Esophagus mucosa (tissue), 1 donor: ENCODE measurements at regions not wholly inside any gene's neighbourhood (a gene's known extent, or its start where the extent isn't known, plus 50 kb on each side); places are given as distances from the start of the nearest gene placed in this dataset.

Experiments used
- ATAC-seq: fragments of 200-7000 bp; cut with Tn5 transposase; one replicate; pipeline ENCODE4 v1.9.1; 2020
- donor health status: DM: yes; HTN: yes; CAD: no.

DNA sequence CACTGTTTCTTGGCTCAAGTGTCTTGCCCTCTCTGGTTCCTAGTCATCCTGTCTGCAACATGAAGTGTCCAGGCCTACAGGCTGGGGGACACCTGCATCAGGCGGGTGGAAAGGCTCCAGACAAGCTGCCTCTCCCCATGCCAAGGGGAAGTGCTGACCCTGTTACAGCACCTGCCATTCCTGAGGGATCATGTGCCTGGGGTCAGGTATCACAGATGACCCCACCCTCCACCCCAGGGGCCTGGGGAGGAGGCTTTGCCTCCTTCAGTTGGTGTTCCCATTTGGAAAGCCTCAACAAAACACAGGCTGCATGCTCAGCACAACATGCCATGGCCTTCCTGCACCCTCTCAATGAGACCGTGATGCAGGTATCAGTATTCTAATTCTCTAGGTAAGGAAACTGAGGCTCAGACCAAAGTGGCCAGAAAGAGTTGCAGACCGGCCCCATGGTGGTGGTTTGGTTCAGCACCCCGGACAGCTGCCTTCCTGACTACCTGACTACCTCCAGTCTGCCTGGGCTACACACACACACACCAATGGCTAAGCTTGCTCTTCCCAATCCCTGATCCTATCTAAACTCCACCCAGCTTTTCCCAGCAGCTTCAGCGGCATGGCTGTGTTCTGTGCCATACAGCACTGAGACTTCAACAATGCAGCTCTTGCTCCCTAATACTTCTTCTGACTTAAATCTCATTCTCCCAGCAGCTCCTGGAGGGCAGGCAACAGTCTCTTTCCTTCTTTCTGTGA lies 69.7 kb upstream of the LINGO1 start:
- ATAC-seq: no peak

DNA sequence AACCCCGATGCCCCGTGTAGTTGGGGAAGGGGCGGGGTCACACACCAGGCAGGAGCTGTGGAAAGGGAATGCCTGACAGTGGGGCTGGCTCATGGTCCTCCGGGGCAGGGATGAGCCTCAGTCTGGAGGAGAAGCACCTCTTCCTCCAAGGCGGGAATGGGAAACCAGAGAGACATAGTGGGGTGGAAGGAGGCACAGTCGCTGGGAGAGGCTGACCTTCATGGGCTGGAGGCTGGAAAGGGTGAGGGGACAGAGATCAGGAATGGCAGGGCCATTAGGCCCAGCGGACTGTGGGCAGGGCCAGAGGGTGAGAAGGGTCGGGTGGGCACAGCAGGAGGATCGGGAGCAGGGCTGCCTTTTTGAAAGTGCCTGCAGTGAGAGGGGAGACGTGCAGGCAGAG lies 65.8 kb upstream of the LINGO1 start:
- no peak for ATAC-seq

DNA sequence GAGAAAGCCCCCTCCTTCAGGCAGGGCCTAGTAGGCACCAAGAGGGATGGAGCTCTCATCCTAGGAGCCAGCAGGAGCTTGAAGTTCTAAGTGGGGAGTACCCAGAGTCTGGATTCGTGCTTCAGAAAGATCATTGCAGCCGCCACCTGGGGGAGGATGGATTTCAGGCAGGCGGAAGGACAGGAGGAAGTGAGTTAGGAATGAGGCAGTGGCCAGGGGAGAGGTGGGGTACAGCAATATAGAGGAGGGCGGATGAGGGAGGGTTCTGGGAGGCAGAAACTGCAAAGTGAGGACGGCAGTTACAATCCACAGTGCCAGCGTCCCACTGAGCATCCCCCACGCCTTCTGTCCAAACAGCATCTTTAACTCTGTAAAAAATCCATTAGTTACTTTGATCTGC lies 65.2 kb upstream of the LINGO1 start:
- ATAC-seq: no peak

DNA sequence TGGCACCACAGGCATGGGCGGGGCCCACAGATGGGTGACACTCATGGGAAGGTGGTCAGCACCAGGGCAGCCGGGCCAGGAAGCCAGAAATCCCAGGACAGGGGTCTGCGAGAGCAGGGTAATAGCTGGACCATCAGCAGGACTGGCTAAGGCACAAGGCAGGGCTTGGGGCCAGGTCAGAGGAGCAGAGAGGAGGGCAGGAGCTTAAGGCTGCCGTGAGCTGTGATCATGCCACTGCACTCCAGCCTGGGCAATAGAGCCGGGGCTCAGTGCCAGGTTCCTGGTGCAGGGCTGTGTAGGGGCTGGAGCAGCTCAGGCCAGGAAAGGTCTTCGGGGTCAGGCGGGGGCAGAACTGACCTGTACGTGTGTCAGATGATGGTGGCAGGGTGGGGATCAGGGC lies 64.2 kb upstream of the LINGO1 start:
- ATAC-seq: no peak

DNA sequence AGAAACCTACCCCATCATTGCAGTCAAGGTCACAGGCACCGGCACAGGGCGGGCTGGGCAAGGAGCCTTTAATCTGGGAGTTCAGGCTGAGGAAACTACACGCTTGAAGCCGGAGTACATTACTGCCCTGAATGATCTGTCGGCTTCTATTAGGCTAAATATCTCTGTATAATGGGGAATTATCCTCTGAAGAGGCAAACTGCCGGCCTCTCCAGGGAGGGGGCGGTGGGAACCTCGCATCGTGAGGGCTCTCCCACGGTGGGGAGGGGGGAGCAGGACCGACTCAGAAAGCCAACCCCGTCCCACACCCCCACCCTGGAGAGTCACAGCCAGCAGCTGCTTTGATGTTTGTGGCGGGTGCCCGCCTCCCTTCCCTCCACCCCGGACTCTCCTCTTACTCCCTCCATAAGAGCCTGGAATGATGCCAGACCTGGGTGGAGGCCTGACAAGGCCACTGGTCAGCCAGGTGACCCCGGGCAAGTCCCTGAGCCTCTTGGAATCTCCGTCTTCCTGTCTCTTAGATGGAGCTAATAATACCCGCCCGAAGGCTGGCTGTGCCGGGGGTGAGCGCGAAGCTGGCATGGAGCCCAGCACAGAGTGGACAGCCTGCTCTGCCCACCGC lies 63.4 kb upstream of the LINGO1 start:
- ATAC-seq: no peak

DNA sequence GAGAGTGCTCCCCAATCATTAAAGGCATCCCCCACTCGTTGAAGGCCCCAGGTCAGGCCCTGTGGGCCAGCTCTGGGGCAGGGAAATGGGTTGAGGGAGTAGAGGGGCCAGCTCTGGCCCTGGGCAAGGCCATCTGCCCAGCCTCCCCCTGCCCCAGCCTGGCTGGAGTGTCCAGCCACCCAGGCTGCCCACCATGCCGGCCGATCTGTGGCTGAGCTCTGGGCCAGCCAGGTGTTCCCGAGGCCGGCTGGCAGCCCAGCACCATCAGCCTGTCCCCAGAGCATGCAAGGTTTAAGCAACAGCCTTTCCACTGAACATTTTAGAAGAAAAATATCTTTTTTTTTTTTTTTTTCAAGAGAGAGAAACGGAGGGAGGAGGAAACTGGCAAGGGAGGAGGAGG lies 62.8 kb upstream of the LINGO1 start:
- ATAC-seq: no peak

DNA sequence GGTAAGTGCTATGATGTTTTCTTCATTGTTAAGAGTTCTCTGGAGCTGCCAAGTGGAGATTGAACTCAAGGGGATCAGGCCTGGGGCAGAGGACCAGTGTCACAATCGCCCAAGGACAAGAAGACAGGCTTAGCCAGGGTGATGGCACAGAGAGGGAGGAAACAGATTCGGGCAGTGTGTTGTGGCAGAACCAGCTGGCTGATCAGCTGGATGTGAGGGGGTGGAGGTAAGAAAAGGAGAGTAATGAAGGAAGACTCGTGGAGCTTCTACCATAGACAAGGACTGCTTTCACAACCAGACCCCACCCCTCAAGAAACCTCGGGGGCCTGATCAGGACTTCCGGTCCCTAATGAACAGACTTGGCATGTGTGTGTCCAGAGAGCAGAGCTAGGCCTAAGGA lies 60.9 kb upstream of the LINGO1 start:
- ATAC-seq: no peak

DNA sequence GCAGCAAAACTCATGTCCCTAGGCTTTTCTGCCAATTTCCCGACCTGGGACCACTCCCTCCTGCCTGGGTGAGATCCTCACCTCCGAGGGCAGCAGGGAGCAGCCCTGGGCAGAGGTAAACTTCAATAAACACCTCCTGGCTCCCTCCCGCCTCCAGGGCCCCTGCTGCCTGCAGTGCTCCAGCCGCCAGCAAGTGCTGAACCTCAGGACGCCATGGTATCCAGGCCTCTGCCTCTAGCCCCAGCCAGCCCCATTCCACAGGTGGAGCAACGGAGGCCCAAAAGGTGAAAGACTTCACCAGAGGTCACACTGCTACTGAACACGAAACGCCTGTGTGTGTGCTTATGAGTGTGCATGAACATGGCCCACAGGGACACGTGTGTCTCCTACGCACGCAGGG lies 59.9 kb upstream of the LINGO1 start:
- no peak for ATAC-seq

DNA sequence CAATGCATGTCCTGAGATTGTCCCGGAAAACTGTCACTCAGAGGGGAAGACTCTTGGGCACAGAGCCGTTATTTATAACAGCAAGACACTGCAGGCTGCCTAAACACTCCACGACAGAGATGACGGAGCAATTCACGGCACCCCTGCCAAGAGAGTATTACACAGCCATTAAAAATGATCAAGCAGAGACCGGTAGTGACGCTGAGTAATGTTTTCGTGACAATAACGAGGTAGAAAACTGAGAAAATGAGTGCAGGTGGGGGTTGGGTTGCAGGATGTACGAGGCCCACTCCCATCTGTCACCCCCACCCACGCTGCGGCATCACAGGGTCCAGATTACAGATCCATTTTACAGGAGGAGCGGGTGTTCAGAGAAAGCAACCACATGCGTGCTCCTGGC lies 58.9 kb upstream of the LINGO1 start:
- ATAC-seq: no peak

DNA sequence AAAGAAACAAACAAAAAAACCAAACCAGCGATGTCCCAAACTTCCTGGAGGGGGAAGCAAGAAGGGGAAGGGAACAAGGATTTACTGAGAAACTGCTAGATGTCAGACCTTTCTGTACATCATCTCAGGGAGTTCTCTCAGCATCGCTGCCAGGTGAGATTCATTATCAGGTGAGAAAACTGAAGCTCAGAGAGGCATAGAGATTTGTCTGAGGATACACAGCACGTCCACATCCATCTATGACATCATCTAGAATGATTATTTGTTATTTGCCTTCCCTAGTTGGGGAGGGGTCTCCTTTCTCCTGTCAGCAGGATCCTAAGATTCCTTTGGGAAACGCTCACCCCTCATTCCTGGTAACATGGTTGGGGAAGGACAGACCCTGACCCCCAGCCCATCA lies 57.1 kb upstream of the LINGO1 start:
- no peak for ATAC-seq

DNA sequence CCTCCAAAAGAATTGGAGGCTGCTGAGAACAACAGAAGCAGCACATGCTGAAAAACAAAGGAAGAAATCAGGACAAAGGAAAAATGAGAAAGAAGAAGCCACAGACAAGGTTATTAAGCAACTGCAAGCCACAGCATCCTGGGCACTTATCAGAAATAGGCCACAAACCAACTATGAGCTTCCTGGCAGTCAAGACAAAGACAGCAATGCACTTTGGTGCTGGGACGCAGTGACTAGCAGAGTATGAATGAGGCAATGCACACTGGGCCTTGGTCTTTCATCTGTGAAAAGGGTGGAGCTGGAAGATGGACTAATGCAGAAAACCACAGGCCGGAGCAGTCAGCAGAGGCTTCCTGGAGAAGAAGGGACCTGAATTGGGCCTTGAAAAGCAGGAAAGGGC lies 56.0 kb upstream of the LINGO1 start:
- ATAC-seq: no peak

DNA sequence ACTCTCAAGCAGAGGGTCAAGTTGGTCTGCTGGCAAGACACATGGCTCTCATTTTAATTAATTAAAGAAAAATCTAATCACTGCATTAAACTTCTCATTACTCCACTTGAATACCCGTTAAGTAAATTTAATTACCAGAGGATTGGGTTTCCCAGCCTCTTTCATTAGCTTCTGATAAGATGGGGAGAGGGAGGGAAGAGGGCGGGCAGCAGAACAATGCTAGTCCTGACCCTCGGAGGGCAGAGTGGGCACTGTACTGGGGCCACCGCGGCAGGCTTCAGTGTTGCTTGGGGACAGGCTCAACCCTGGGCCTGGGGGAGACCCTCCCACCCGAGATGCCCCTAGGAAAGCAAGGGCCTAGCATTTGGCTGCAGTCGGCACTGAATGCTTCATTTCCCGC lies 55.6 kb upstream of the LINGO1 start:
- no peak for ATAC-seq

DNA sequence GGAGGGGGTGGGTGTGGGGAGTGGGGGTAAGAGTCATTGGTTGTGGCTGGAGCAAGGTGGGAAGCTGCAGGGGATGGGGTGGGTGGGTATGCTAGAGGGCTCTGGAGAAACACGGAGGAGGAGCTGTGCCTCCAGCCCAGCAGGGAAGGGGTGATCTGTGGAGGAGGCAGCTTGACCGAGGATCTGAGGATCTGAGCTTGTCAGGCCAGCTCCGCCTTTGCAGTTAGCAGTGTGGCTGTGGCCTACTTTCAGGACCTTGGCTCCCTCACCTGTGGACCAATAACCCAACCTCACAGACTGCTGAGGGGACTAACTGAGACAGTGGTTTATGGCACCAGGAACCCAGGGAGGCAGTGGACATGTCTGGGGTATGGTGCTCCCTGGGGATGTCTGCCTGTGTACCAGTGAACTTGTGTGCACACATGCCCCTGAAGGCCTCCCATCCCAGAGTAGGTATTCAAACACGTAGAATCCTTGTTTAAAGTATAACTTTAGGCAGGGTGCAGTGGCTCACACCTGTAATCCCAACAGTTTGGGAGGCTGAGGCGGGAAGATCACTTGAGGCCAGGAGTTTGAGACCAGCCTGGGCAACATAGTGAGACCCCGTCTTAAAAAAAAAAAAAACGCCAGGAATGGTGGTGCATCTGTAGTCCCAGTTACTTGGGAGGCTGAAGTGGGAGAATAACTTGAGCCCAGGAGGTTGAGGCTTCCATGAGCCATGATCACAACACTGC lies 52.5 kb upstream of the LINGO1 start:
- no peak for ATAC-seq

DNA sequence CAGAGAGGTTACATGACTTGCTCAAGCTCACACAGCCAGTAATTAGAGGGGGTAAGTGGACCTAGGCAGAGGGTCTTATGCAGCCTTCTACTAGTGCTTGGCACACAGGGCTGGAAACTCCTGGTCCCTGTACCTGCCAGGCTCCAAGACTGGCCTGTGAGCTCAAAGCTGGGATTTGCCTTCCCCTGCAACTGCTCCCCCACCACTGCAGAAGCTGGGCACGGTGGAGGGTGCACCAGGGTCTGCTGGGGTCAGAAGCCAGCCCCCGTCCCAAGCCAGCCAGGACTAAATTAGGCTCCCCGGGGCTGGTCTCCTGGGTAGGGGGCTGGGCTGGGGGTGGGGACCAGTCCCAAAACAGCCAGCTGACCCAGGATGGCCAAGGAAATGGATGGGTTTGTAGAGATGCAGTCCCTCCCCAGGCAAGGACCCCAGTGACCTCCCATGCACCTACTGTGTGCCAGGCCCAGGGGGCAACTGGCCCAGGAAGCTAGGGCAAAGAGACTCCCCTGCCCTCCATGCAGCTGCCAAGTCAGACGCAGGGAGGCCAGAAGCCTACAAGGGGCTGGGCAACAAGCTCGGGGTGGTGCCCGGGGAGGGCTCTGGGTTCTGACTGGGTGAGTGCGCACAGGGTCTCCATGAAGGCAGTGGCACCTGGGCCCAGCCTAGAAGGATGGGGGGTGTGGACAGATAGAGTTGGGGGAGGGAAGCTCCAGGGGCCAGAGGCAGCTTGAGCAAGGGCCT lies 51.8 kb upstream of the LINGO1 start:
- no peak for ATAC-seq

DNA sequence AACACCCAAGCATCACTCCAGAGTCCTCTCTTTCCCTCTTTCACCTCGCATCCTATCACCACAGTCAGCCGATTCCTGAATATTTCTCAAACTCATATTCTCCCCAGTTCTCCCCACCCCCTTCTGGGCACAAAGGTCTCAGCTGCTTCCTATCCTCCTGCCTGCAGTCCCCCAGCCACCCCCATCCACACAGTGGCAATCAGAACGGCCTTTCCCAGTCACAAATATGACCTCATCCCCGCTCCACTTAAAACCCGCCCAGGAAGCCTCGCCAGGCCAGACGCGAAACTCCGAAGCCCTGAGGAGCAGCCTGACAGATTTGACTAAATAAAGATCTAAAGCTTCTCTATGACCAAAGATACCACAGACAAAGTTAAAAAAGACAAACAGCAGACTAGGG lies 49.9 kb upstream of the LINGO1 start:
- no peak for ATAC-seq
